HG02763 (cell line): ENCODE measurements at regions not wholly inside any gene's neighbourhood (a gene's known extent, or its start where the extent isn't known, plus 50 kb on each side); places are given as distances from the start of the nearest gene placed in this dataset.

ENCODE experiments used
- ATAC-seq: cut with Tn5 transposase; IDR thresholded peaks from one replicate; pipeline ENCODE4 v1.9.1; 2021; ENCODE audit warnings: mild to moderate bottlenecking, moderate library complexity; ENCODE audit not compliant: unreplicated experiment

DNA sequence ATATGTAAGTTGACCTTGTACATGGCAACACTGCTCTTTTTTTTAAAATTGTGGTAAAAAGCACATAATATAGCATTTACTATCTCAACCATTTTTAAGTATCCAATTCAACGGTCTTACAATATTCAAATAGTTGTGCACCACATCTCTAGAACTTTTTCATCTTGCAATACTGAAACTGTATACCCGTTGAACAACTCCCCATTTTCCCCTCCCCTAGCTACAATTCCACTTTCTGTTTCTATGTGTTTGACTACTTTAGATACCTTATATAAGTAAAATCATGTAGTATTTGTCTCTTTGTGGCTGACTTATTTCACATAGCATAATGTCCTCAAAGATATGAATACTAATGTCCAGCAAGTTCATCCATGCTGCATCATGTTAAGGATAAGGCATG lies 452.1 kb downstream of the TXNL1 start:
- no peak for ATAC-seq

DNA sequence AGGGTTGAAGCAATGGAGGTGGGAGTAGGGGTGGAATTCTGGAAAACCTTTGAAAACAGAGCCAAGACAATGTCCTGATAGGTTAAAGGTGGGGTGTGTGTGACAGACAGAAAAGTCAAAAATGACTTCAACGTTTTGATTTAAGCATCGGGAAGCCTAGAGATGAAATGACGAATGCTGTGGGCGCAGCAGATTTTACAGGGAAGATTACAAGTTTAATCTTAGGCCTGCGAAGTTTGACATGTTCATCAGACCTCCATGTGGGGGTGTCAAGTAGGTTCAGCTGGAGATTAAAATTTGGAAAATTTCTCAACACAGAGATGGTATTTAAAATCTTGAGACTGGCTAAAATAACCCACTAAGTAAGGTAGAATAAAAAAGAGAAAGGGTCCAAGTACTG lies 453.3 kb downstream of the TXNL1 start:
- ATAC-seq: no peak

DNA sequence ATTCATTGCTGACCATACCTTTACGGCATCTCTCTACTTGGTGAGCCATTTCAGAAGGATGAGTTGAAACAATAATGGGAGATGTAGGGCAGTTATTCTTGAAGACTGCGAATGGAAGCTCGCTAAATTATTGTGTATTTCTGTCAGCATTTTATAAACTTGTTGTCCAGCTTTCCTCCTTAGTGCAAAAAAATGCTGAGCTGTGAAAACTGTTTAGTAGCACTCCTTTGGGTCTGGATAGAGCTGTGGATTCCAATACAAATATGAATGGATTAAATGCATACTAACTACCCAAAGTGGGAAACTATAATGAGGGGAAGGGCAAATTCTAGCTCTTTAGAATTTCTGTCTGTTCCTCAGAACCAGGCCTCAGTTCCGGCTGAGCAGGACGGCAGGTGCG lies 461.6 kb downstream of the TXNL1 start:
- ATAC-seq: no peak

GRCh38 chr18:56175330-56176001 lies 462.9 kb downstream of the TXNL1 start:
- ATAC-seq: no peak

DNA sequence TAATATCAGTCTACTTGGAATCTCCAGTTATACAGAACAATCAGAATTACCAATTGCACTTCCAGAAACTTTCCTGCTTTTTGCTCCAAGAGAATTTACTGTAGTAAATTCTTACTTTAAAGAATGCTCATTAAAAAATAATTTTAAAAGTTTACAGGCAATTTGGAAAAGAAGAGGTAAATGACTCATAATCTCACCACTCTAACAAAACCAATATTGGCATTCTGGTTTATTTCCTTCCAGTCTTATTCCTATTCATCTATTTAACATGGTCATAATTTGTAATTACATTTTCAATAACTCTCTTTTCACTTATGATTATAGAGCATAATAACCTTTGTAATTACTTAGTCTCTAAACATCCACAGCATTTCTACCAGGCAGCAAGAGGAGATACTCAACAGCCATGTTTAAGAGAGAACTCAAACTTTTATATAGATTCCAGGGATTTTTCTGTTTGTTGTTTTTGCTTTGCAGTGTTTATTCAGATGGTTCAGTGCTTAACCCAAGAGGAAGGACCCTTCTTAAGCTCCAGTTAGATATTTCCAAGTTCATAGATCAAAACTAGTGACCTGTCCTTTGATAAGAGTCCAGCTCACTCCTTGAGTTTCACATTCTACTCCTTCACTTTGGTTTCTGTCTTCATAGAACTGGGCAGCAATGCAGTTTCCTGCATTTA lies 464.7 kb downstream of the TXNL1 start:
- ATAC-seq: no peak

- no peak for ATAC-seq
Measured at GRCh38 chr18:56172527-56172926, 465.9 kb downstream of the TXNL1 start.

- ATAC-seq: no peak
Measured at GRCh38 chr18:56171848-56172247, 466.5 kb downstream of the TXNL1 start.

DNA sequence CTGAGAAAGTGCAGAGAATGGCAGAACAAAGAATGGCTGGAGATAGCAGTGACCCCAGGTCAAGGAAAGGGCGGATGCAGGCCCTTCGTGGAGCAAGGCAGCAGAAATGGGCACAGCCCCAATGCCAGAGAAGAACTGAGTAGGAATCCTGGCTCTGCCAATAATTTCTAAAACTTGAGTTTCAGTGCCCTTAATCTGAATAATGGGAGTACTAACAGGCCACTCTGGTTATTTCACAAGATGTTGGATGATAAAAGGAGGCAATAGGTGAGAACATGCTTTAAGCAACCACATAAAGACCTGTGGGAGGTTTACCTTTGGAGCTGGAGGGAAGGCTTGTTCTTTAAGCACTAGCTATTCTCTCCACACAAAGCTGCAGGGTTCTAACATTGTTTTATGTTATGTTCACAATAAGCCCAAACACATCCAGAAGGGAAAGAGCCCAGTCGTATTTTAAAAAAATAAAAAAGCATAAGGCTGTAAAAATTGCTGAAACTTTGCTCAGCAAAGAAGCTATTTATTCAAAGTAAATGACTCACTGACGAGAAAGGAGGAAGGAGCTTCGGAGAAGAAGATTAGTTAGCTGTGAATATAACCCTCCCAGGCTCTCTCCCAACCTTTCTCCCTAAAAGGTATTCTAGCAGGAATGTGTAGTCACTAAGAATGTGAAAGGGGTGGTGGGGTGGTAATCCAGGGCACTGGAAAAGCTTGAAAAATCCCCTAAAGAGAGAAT lies 470.2 kb downstream of the TXNL1 start:
- no peak for ATAC-seq

DNA sequence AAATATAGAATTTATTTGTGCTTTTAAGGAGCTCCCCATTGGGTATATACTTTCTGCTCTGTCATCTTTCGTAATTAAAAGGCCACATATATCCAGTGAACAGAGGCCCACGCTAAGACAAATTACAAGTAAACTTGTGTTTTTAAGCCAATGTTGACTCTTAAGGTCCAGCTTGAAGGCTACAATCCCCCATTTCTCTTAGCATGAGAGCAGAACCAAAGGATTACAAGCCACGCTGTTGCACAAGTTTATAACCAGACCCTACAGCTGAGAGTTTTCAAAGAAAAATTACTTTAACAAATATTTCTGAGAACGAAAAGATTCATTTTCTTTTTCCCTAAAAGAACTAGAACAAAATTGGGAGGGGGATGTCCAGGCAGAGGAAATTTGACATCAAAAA lies 471.0 kb downstream of the TXNL1 start:
- no peak for ATAC-seq

DNA sequence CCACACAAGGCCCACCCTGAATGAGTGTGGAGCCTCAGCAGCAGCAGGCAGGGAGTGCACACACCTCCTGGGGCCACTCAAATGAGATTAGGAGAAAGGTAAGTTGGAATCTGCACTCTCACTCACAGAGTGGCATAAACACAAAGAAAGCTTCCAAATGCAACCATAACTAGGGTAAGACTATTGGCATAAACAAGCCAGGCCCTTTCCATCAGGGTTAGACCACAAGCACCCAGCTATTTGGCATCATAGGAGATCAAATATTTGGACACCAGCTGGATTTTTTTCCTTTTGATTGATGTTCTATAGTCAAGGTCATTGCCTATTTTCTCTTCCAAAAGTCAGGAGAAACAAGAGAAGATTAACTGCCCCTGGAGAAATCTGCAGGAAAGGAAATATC lies 471.5 kb downstream of the TXNL1 start:
- no peak for ATAC-seq

DNA sequence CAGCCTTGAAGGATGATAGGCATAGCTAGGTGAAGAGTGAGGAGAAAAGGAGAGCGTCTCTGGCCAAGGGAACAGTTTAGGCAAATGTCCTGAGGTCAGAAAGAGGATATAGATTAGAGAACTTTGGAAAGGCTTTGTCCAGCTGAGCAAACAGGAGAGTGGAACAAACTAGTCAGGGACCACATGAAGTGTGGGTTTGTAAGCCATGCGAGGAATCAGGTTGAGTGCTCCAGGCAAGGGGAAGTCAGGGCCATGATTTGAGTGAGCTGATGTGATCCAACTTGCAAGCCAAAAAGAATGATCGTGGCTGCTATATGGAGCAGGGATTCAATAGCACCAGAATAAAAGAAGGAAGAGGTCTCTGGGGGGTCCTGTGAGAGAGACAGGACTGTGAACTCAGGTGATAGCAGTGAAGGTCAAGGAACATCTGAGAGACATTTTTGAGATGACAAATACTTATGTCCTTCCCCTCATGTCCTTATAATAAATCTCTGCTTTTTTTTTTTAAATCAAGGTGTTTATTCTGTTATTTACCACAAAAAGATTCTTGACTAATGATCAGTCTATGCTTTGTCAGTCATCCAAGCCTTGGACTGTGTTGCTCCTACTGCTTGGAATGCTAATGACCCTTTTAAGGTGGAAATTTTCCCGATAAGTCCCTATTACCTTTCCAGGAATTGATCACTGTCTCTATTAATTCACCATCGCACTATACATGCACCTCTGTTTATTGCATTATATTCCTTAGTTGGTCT lies 472.6 kb downstream of the TXNL1 start:
- no peak for ATAC-seq

- no peak for ATAC-seq
Measured at GRCh38 chr18:56162311-56163265, 475.8 kb downstream of the TXNL1 start.

DNA sequence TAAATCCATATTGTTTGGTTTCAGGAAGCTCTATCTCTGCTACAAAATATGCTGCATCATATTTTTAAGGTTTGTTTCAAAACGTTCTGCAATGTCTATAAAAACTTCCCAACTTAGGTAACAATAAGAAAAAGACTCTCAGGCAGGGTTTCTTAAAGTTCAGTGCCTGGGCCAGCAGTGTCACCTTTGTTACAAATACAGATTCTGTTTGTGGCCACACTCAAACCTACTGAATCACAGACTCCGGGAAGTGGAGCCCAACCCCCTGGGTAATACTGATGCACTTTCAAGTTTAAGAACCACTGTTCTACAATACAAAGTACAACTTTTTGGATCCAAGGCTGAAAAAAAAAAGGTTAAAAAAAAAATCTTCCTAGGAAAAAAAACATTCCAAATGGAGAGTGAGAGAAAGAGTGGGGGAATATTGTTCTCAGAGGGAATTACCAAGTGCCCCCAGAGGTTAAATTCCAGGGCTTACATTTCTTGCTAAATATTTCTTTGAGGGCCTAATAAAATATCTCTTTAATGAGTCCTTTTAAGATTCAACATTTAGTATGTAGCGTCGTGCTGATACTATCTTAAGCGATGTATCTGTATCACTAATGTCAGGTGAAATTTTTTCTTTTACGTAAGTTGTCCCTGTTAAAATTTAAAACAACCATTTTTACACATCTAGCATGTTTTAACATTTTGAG lies 476.7 kb downstream of the TXNL1 start:
- no peak for ATAC-seq

GRCh38 chr18:56158676-56159075 lies 479.7 kb downstream of the TXNL1 start:
- ATAC-seq: no peak

DNA sequence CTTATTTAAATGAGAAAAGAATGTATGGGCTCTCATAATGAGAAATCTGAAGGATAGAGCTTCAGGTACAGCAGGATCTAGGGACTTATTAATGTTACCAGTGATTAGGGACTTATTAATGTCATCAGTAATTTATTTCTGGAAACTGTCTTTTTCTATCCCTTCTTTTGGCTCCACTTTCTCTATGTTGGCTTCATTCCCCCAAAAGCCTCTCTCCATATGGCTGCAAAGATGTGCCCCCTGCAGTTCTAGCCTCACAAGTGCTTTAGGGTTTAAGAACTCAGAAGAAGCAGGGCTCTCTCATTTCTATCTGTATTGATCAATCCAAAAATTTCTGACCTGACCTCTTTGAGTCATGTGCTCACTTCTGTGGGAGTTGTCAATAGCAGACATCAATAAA lies 480.9 kb downstream of the TXNL1 start:
- no peak for ATAC-seq

DNA sequence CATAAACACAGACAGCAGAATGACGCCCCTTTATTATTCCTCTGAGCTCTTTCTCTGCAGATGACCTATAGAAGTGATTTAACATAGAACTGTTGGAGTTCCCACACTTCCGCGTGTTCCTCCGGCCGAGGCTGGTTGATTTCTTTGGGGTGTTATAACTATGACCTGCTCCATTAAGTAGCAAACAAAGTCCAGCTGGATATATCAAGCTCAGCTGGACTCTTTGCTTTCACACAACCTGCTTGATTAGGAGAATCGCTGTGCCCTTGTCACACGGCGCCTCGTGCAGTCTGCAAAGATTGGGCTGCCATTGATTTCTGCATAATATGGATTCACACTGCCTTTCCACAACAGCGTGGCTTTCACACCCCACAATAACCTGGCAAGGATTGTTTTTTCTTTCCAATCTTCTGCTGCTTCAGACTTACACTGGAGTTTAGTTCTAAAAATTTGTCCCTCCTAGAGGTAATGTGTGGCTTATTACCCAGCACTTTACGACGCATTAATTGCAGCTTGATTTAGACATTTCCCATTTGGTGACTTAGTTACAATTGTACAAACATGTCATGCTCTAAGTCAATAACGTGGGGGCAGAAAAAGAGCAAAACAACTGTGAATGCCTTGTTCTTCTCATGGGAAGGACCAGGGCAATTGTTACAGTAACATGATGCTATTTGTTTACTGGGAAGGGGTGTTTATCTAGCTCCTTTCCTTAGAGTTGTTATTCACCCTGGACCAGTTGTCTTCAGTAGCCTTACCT lies 485.7 kb downstream of the TXNL1 start:
- ATAC-seq: no peak

- ATAC-seq: no peak
Measured at GRCh38 chr18:56148373-56148772, 490.0 kb downstream of the TXNL1 start.

DNA sequence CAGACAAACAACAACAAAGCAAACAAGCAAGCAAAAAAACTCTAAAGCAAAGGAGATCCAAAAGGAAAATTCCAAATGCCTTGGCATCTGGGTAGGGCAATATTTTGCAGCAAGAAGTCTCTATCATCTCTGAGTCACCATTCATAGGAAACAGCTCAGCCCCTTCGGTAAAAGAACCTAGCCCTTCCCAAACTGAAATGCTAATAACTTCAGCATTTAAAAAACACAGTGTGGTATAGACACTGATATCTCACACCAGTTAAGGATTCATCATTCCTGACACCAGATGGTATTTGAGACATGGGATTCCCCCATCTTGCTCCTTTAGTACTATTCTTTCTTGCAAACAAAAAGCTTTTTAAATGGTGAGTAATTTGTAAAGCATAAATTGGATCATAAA lies 491.8 kb downstream of the TXNL1 start:
- ATAC-seq: no peak

DNA sequence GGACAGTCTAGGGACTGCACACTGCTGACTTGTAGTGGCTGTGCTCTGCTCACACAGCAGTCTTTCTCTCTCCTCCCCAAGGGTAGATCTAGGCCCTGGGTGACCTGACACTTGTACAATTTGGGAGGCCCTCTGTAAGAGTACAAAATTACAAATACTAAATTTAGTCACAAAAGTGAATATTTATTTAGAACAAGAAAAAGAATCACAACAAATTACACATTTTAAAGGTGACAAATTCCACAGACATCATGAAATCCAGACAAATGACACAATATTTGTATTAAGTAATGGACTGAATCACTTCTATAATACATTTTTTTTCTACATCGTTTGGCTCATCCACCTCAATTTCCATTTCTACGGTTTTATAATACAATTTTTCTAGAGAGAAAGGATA lies 496.4 kb downstream of the TXNL1 start:
- no peak for ATAC-seq
